WERI-Rb-1 (cell line): ENCODE measurements at regions not wholly inside any gene's neighbourhood (a gene's known extent, or its start where the extent isn't known, plus 50 kb on each side); places are given as distances from the start of the nearest gene placed in this dataset.

Experiments
- DNase-seq: peaks from one replicate; pipeline ENCODE4 v3.0.0-alpha.2; 2020
- H3K27ac ChIP-seq: fragments of 250-450 bp; sonication (Bioruptor Pico); 2 replicates; pipeline ENCODE4 v1.5.1; 2020; ENCODE audit warnings: mild to moderate bottlenecking, moderate library complexity
- H3K27me3 ChIP-seq: fragments of 250-450 bp; sonication (Bioruptor Pico); 2 replicates; pipeline ENCODE4 v1.5.1; 2021; ENCODE audit warnings: mild to moderate bottlenecking, low read depth, moderate library complexity; ENCODE audit not compliant: insufficient read depth, severe bottlenecking
- H3K36me3 ChIP-seq: fragments of 250-450 bp; sonication (Bioruptor Pico); 2 replicates; pipeline ENCODE4 v1.5.1; 2020; ENCODE audit warnings: mild to moderate bottlenecking, moderate library complexity
- H3K4me3 ChIP-seq: 2 replicates; pipeline ENCODE4 v1.5.1; 2011; ENCODE audit warnings: low read depth, mild to moderate bottlenecking, control low read depth, low read length
- H3K9me3 ChIP-seq: fragments of 250-450 bp; sonication (Bioruptor Pico); 2 replicates; pipeline ENCODE4 v1.5.1; 2021; ENCODE audit warnings: mild to moderate bottlenecking, moderate library complexity; ENCODE audit not compliant: severe bottlenecking
- TF ChIP-seq, protein P1 (sequence below): IDR thresholded peaks from 2 replicates; pipeline ENCODE4 v1.5.1; 2011; ENCODE audit warnings: low read depth, mild to moderate bottlenecking, control low read depth, inconsistent platforms, low read length

DNA sequence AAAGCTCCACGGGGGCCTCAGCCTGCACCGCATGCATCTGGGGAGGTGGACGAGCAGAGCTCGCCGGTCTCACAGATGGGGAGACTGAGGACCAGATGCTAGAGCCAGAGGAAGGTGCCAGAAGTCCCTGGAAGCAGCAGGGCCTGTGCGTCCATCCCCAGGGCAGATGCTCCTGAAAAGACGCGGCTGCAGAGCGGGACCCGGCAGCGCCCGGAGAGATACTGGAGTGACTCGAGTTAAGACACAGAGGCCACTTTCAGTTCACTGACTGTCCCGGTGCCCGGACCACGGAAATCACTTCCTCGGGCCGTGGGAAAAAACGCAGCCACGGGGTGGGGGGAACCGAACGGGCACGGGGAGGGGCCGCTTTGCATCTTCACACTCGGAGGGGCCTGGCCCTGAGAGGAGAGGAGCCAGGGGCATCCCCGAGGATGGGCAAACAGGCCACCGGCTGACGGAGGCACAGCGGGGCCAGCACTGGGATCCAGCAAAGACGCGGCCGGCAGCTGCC lies 85.4 kb downstream of the FOXL3 start:
- H3K36me3 ChIP-seq, result no peaks in the 10 kb centered on the region
- TF ChIP-seq, protein P1, sequence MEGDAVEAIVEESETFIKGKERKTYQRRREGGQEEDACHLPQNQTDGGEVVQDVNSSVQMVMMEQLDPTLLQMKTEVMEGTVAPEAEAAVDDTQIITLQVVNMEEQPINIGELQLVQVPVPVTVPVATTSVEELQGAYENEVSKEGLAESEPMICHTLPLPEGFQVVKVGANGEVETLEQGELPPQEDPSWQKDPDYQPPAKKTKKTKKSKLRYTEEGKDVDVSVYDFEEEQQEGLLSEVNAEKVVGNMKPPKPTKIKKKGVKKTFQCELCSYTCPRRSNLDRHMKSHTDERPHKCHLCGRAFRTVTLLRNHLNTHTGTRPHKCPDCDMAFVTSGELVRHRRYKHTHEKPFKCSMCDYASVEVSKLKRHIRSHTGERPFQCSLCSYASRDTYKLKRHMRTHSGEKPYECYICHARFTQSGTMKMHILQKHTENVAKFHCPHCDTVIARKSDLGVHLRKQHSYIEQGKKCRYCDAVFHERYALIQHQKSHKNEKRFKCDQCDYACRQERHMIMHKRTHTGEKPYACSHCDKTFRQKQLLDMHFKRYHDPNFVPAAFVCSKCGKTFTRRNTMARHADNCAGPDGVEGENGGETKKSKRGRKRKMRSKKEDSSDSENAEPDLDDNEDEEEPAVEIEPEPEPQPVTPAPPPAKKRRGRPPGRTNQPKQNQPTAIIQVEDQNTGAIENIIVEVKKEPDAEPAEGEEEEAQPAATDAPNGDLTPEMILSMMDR, result no peak
- H3K9me3 ChIP-seq, result no peaks in the 10 kb centered on the region
- H3K27me3 ChIP-seq, result no peaks in the 10 kb centered on the region
- no peak overlapping the region for H3K27ac ChIP-seq
- no peak overlapping the region for H3K4me3 ChIP-seq
- no peak for DNase-seq

DNA sequence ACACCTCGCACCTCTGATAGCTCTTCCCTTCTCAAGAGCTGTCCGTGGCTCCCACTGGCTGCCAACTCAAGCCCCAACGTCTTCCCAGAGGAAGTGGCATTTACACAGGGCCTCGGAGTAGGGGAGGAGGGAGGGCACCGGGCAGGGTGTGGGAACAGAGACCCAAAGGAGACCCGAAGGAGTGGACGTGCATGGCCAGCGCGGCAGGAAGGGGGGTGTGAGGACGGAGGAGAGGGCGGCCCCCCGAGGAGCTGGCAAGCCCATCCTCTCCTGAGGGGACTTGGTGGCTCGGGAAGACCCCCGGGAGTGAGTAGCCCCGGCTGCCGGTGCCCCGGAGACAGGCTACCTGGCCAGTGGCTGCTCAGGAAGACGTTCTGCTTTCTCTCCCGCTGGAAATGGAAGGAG lies 85.9 kb downstream of the FOXL3 start:
- Histone ChIP-seq H3K36me3 (no peaks in the 10 kb centered on the region), H3K27me3 (no peaks in the 10 kb centered on the region), H3K9me3 (no peaks in the 10 kb centered on the region), H3K4me3 (no peak overlapping the region), H3K27ac (no peak overlapping the region)
- TF ChIP-seq, protein P1, result no peak
- no peak for DNase-seq

DNA sequence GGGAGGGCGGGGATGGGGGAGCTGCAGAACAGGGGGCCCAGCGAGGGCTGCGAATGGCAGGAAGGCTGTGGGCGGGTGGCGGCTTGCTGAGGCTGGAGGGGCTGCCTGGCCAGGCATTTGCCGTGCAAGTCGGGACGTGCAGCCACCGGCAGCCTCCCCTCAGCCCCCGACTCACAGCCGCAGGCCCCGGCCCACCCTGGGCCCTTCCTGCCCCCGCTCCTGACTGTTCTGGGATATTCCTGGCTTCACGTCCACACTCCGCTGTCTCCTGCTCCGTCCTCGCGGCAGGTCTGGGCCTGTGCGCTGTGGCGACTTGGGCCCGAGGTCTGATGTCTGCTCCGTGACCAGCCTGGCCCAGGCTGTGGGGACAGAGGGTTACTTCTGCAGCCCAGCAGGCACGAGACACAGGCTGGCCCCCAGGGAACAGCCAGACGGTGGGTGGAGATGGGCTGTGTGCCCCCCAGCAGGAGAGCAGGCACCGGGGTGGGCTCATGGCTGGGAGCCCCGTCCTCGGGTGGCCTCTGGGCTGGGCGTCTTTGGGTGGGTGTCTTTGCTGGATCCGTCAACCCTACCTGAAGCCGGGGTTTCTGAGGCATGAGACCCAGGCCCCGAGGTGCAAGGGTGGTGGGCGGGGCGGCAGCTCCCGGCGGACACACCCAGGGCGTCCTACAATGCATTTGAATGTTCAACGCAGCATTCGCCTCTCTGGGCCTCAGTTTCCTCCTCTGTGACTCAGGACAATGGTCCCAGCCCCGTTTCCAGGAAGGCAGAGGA lies 86.5 kb downstream of the FOXL3 start:
- TF ChIP-seq, protein P1, result no peak
- no peak for DNase-seq
- no peaks in the 10 kb centered on the region for H3K36me3 ChIP-seq
- H3K27me3 ChIP-seq, result no peaks in the 10 kb centered on the region
- no peaks in the 10 kb centered on the region for H3K9me3 ChIP-seq
- no peak overlapping the region for H3K4me3 ChIP-seq
- peak overlapping the region; percentile 67 for H3K27ac ChIP-seq

DNA sequence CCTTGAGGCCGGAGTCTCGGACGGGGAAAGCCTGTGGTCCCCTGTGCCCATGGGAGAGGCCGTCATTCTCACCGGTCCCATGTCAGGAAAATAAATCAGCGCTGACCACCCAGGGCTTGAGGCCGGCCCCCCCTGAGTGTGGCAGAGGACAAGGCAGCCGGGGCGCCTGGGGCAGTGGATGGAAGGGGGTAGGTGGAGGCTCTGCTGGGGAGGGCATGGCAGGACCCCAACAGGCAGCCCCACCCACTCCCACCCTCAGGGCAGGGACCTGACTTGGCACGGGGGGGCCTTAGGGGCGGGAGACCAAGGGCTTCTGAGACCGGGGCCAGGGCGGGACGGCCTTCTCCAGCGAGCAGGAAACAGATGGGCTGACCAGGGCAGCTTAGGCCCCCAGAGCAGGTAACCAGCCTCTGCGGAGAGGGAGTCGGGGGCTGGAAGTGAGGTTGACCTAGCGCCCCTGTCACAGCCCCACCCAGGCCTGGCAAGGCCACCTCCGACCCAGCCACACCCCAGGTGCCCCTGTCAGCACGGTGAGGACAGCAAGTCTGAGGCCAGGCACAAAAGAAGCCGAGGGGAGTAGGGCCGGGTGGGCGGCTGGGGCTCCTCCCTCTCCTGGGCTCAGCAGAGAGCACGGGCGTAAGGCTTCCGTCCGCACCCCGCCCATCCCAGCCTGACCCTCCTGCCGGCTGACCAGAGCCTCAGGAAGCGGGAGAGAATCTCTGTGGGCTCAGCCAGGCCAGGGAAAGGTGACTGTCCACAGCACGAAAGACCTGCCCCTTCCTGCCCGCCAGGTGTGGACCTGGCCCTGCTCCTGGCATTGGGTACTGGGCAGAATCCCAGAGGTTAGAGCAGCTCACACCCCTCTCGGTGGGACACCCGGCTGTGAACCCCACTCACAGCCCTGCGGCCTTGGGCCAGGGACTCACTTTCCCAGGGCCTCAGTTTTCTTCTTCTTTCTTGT lies 87.4 kb downstream of the FOXL3 start:
- H3K36me3 ChIP-seq, result no peaks in the 10 kb centered on the region
- H3K4me3 ChIP-seq, result no peak overlapping the region
- TF ChIP-seq, protein P1, result no peak
- H3K9me3 ChIP-seq, result no peaks in the 10 kb centered on the region
- DNase-seq, result peak; percentile 66
- peak overlapping the region; percentile 67 for H3K27ac ChIP-seq
- no peaks in the 10 kb centered on the region for H3K27me3 ChIP-seq

GRCh38 chr7:378041-378420 lies 88.1 kb downstream of the FOXL3 start:
- TF ChIP-seq, protein P1, result no peak
- DNase-seq, result no peak
- H3K27ac ChIP-seq, result peak overlapping the region; percentile 67
- H3K4me3 ChIP-seq, result no peak overlapping the region
- no peaks in the 10 kb centered on the region for H3K9me3 ChIP-seq
- no peaks in the 10 kb centered on the region for H3K27me3 ChIP-seq
- no peaks in the 10 kb centered on the region for H3K36me3 ChIP-seq
